GM13977 (cell line): ENCODE measurements at regions not wholly inside any gene's neighbourhood (a gene's known extent, or its start where the extent isn't known, plus 50 kb on each side); places are given as distances from the start of the nearest gene placed in this dataset.

ENCODE experiments used
- DNase-seq: peaks from one replicate; pipeline ENCODE4 v3.0.0; 2012; ENCODE audit warnings: low spot score
- in situ Hi-C: fragments of 300-500 bp; cut with MboI; formaldehyde crosslinking; loops from one replicate; pipeline ENCODE4 v1.12.0; 2022; ENCODE audit warnings: low sequenced_read_pairs, low pct_unique_long_range_greater_than_20kb, mixed read lengths, inconsistent platforms; ENCODE audit not compliant: unreplicated experiment
- TF ChIP-seq, protein P1 (sequence below): IDR thresholded peaks from 2 replicates; pipeline ENCODE4 v1.5.1; 2012; ENCODE audit warnings: mild to moderate bottlenecking, control low read depth; ENCODE audit not compliant: insufficient read depth; ENCODE audit errors: extremely low read depth, missing control alignments

DNA sequence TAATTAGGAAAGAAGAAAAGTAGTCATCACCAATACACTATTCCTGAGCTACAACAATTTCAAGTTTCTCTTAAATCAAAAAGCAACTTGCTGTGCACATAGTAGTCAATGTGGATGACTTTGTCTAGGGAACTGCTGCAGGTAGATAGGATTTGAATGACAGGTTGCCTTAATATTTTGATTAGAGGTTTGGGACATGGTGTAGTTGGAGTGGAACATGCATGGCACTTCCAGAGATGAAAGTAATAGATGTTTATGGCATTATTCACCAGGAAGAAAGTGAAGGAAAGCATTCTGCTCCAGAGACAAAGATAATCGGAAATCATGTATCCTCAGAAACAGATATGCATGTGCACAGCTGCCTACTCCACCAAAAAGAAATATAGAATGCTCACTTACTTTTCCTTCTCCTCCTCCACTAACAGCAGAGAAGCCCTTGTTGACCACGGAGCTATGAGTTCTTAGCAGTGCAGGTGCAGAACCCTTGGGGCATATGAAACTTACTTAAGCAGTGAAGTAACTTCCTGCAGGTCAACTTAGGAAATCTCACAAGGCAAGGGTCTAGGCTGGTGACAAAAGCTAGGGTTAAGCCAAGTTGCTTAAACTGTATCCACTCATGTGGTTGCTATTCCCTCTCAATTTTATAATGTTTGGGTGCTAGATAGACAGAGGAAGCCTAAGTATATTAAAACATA is 390.8 kb downstream of the HNRNPD start:
- no peak for DNase-seq
- in situ Hi-C loops, result no loop called here
- TF ChIP-seq, protein P1, sequence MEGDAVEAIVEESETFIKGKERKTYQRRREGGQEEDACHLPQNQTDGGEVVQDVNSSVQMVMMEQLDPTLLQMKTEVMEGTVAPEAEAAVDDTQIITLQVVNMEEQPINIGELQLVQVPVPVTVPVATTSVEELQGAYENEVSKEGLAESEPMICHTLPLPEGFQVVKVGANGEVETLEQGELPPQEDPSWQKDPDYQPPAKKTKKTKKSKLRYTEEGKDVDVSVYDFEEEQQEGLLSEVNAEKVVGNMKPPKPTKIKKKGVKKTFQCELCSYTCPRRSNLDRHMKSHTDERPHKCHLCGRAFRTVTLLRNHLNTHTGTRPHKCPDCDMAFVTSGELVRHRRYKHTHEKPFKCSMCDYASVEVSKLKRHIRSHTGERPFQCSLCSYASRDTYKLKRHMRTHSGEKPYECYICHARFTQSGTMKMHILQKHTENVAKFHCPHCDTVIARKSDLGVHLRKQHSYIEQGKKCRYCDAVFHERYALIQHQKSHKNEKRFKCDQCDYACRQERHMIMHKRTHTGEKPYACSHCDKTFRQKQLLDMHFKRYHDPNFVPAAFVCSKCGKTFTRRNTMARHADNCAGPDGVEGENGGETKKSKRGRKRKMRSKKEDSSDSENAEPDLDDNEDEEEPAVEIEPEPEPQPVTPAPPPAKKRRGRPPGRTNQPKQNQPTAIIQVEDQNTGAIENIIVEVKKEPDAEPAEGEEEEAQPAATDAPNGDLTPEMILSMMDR, result no peak

DNA sequence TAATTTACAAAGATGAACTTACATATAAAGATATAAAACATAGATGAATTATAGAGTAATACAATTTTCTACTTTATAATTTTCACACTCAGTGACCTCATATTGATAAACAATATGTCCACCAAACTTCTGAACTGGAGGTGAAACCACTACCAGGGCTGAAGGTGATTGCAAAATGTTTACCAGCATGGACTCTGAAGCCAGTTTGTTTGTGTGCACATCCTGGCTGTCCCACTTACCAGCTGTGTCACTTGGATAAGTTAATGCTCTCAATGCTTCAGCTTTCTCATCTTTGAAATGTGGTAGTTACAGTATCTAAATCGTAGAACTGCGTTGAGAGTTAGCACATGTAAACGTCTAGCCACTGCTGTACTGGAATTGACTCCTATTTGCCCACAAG is 392.6 kb downstream of the HNRNPD start:
- TF ChIP-seq, protein P1, result no peak
- in situ Hi-C loops, result no loop called here
- no peak for DNase-seq

DNA sequence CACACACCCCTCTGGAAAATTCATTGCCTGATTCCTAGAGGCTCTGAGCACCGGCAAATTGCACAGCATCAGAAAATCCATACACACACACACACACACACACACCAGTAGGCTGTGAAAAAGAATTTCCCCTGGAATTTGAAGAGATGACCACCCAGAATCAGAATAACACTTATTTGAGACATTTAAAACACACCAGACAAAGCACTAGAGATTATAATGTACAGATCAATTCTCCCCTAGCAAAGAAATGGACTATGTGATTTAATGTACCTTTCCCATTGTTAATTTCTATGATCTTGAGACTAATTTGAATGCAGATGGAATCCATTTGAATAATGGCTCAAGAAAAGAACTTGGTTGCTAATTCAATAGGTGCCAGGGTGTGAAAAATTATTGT is 399.3 kb downstream of the HNRNPD start:
- TF ChIP-seq, protein P1, result no peak
- in situ Hi-C loops, result no loop called here
- DNase-seq, result no peak

DNA sequence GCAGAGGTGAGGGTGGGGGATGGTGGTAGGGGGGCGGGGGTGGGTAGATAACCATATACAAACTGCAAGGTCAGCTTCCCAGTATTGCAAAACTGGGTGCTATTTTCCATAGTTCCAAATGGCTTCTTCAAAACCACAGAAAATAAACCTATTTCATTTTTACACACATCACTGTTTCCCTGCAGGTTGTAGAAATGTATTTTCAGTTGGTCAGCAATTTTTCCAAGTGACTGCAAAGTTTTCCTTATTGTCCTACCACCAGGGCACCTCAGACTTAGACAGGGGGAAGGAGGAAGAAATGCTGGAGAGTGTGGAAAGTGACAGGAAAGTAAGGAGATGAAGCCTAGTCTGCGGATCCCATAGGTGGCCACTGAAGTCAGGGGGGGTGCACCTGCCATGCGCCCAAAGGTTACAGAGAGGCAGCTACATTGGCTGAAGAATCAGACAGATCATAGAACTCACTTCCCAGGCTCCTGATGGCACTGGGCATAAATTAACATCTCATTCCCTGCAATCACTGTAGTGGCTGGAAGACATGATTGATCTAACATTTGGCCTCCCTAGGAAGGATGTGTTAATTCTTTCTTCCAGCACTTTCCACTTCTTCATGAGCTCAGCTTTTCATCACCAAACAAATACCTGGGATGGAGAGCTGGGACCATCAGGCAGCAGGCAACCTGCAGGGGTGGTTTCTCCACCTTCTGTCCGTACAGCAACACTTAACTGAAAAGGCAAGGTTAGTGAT is 402.0 kb downstream of the HNRNPD start:
- TF ChIP-seq, protein P1, result no peak
- in situ Hi-C loops, result no loop called here
- DNase-seq, result no peak

DNA sequence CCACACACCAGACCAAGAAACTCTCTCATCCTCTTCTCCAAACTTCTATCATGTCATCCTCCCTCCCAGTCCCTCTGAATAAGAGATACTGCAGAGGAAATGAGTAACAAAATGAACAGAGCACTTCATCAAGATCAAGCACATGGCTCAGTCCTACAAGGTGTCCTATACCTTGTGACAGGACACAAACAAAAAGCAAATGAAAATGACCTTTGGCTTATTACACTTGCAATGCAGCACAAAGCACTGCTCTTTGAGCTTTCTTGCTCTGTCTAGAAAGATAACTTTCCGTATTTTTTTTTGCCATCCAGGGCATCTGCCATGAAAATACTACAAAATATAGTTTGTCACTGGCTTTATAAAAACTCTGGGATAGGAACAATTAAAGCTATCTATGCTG is 402.7 kb downstream of the HNRNPD start:
- in situ Hi-C loops, result no loop called here
- TF ChIP-seq, protein P1, result no peak
- no peak for DNase-seq

DNA sequence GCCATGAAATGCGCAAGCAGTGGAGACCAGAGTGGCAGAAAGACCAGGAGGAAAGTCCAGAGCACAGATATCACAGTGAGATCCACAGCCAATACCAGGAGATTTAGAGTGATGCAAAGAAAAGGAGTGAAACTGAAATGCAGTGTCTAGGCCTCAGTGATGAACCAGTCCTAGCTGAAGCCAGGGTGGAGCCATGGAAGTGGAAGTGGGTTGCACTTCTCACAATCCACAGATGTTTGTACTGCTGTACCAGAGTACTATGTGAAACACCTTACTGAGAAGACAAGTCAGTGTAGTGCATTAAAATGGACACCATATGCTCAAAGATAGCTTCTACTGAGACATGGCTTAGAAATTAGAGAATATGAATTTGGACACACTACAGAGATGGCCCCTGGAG is 403.3 kb downstream of the HNRNPD start:
- TF ChIP-seq, protein P1, result no peak
- no peak for DNase-seq
- in situ Hi-C loops, result no loop called here
